HEK293 (cell line): ENCODE measurements at regions not wholly inside any gene's neighbourhood (a gene's known extent, or its start where the extent isn't known, plus 50 kb on each side); places are given as distances from the start of the nearest gene placed in this dataset.

Experiments used
- HOXA7 ChIP-seq: sonication (generic); formaldehyde crosslinking; IDR thresholded peaks from 2 replicates; pipeline ENCODE4 v1.8.1; 2022; ENCODE audit warnings: missing genetic modification reagents, borderline replicate concordance
- ZBTB8A ChIP-seq: fragments of 450-650 bp; formaldehyde crosslinking; IDR thresholded peaks from 2 replicates; pipeline ENCODE4 v1.5.1; 2016; ENCODE audit warnings: missing biosample characterization, missing genetic modification characterization
- ZFP3 ChIP-seq: fragments of 450-650 bp; formaldehyde crosslinking; IDR thresholded peaks from 2 replicates; pipeline ENCODE4 v1.5.1; 2016; ENCODE audit warnings: low read depth, missing biosample characterization, missing genetic modification characterization
- ZNF214 ChIP-seq: fragments of 450-650 bp; formaldehyde crosslinking; IDR thresholded peaks from 2 replicates; pipeline ENCODE4 v1.5.1; 2017; ENCODE audit warnings: missing biosample characterization, mild to moderate bottlenecking, missing genetic modification characterization, borderline replicate concordance
- ZNF561 ChIP-seq: fragments of 450-650 bp; IDR thresholded peaks from 2 replicates; pipeline ENCODE4 v1.5.1; 2018; ENCODE audit warnings: missing biosample characterization, missing genetic modification characterization, borderline replicate concordance
- ZNF658 ChIP-seq: fragments of 450-650 bp; formaldehyde crosslinking; IDR thresholded peaks from 2 replicates; pipeline ENCODE4; 2016; ENCODE audit warnings: missing biosample characterization, missing genetic modification characterization
- ZNF670 ChIP-seq: fragments of 450-650 bp; formaldehyde crosslinking; IDR thresholded peaks from 2 replicates; pipeline ENCODE4 v1.5.1; 2016; ENCODE audit warnings: missing biosample characterization, missing genetic modification characterization, low read depth
- TF ChIP-seq, protein P1 (sequence below): fragments of 450-650 bp; formaldehyde crosslinking; IDR thresholded peaks from 2 replicates; pipeline ENCODE4 v1.5.1; 2016; ENCODE audit warnings: missing biosample characterization, missing genetic modification characterization
- TF ChIP-seq, protein P2 (sequence below): fragments of 450-650 bp; formaldehyde crosslinking; IDR thresholded peaks from 2 replicates; pipeline ENCODE4 v1.5.1; 2016; ENCODE audit warnings: missing biosample characterization, missing genetic modification characterization

DNA sequence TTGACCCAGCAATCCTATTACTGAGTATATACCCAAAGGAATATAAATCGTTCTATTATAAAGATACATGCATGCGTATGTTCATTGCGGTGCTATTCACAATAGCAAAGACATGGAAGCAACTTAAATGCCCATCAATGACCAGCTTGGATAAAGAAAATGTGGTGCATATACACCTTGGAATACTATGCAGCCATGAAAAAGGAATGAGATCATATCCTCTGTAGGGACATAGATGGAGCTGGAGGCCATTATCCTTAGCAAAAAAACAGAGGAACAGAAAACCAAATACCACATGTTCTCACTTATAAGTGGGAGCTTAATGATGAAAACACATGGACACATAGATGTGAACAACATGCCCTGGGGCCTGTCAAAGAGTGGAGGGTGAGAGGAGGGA, 124.1 kb upstream of the AFF2 start:
- TF ChIP-seq, protein P1, sequence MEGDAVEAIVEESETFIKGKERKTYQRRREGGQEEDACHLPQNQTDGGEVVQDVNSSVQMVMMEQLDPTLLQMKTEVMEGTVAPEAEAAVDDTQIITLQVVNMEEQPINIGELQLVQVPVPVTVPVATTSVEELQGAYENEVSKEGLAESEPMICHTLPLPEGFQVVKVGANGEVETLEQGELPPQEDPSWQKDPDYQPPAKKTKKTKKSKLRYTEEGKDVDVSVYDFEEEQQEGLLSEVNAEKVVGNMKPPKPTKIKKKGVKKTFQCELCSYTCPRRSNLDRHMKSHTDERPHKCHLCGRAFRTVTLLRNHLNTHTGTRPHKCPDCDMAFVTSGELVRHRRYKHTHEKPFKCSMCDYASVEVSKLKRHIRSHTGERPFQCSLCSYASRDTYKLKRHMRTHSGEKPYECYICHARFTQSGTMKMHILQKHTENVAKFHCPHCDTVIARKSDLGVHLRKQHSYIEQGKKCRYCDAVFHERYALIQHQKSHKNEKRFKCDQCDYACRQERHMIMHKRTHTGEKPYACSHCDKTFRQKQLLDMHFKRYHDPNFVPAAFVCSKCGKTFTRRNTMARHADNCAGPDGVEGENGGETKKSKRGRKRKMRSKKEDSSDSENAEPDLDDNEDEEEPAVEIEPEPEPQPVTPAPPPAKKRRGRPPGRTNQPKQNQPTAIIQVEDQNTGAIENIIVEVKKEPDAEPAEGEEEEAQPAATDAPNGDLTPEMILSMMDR (tag by site-specific recombination), result no peak
- no peak for TF ChIP-seq ZBTB8A (tag by site-specific recombination)
- TF ChIP-seq ZNF214 (tag by site-specific recombination), result no peak
- TF ChIP-seq, protein P2, sequence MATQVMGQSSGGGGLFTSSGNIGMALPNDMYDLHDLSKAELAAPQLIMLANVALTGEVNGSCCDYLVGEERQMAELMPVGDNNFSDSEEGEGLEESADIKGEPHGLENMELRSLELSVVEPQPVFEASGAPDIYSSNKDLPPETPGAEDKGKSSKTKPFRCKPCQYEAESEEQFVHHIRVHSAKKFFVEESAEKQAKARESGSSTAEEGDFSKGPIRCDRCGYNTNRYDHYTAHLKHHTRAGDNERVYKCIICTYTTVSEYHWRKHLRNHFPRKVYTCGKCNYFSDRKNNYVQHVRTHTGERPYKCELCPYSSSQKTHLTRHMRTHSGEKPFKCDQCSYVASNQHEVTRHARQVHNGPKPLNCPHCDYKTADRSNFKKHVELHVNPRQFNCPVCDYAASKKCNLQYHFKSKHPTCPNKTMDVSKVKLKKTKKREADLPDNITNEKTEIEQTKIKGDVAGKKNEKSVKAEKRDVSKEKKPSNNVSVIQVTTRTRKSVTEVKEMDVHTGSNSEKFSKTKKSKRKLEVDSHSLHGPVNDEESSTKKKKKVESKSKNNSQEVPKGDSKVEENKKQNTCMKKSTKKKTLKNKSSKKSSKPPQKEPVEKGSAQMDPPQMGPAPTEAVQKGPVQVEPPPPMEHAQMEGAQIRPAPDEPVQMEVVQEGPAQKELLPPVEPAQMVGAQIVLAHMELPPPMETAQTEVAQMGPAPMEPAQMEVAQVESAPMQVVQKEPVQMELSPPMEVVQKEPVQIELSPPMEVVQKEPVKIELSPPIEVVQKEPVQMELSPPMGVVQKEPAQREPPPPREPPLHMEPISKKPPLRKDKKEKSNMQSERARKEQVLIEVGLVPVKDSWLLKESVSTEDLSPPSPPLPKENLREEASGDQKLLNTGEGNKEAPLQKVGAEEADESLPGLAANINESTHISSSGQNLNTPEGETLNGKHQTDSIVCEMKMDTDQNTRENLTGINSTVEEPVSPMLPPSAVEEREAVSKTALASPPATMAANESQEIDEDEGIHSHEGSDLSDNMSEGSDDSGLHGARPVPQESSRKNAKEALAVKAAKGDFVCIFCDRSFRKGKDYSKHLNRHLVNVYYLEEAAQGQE (tag by site-specific recombination), result no peak
- TF ChIP-seq ZNF561 (tag by site-specific recombination), result no peak
- no peak for TF ChIP-seq ZNF670 (tag by site-specific recombination)
- TF ChIP-seq ZFP3 (tag by site-specific recombination), result no peak
- TF ChIP-seq HOXA7 (CRISPR knock-in tag), result no peak
- TF ChIP-seq ZNF658 (tag by site-specific recombination), result no peak
